Left ventricle myocardium superior (tissue), 1 donor: ENCODE measurements at regions not wholly inside any gene's neighbourhood (a gene's known extent, or its start where the extent isn't known, plus 50 kb on each side); places are given as distances from the start of the nearest gene placed in this dataset.
"Not testable (repeated sequence)": the region's sequence is repeated elsewhere in the genome, so short reads cannot be mapped to it uniquely, and the experiment has no call there.

Experiments
- ATAC-seq: fragments of 200-7000 bp; cut with Tn5 transposase; one replicate; pipeline ENCODE4 v1.9.1; 2020; ENCODE audit warnings: mild to moderate bottlenecking, moderate library complexity
- DNase-seq: peaks from one replicate; pipeline ENCODE4 v3.0.0-alpha.2; 2020
- intact Hi-C: fragments of 100-400 bp; cut with micrococcal nuclease; formaldehyde crosslinking; loops from one replicate; pipeline ENCODE4 v1.11.0; 2022
- donor health status: DM: no; HTN: yes; CAD: no; lungs with severe emphysema.

GRCh38 chr5:77912721-77913120 is 136.6 kb upstream of the TBCA start:
- intact Hi-C loops = no loop called here
- no peak for ATAC-seq

DNA sequence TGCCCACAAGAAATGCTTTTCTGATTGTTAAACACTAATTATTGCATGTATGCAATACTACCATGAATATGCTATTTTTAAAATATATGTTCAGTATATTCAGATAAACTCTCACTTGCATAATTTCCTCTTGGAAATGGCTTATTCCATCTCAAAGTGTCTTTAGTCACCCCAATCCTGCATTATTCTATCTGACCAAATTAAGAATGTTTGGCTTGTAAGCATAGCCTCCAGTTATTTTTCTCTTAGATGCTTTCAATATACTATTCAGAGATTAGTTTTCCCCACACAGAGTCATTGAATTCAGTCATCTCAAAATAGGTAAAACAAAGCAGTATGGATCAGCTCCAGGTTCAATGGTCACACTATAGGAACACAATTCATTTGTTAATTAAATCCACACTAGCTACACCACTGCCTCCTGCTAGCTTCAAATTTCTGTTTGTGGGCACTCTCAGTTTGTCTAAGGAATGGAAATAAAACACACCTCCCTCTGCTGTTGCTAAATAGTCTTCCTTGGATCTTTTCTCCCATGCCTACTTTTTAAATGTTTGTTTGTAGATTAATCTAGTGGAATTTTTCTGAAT is 134.6 kb upstream of the TBCA start:
- ATAC-seq = no peak
- DNase-seq = no peak
- intact Hi-C loops = no loop called here

More at GRCh38 chr5:77912721-77913120, 136.6 kb upstream of the TBCA start:
- no peak for DNase-seq

- DNase-seq (no peak), ATAC-seq (no peak)
- intact Hi-C loops = no loop called here
These were observed 133.1 kb upstream of the TBCA start for GRCh38 chr5:77909237-77909636.

- DNase-seq = no peak
- no peak for ATAC-seq
- intact Hi-C loops = no loop called here
These were observed 132.6 kb upstream of the TBCA start for GRCh38 chr5:77908787-77909186.

DNA sequence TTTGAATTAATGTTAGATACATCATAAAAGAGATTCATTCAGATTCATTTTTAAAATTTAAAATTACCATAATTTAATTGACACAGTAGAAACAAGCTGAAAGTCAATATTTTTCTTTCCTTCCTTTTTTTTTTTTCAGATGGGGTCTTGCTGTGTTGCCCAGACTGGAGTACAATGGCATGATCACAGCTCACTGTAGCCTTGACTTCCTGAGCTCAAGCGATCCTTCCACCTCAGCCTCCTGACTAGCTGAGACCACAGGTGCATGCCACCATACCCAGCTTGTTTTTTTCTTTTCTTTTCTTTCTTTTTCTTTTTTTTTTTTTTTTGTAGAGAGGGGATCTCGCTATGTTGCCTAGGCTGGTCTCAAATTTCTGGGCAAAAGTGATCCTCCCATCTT is 131.6 kb upstream of the TBCA start:
- no peak for ATAC-seq
- no peak for DNase-seq
- intact Hi-C loops = no loop called here

DNA sequence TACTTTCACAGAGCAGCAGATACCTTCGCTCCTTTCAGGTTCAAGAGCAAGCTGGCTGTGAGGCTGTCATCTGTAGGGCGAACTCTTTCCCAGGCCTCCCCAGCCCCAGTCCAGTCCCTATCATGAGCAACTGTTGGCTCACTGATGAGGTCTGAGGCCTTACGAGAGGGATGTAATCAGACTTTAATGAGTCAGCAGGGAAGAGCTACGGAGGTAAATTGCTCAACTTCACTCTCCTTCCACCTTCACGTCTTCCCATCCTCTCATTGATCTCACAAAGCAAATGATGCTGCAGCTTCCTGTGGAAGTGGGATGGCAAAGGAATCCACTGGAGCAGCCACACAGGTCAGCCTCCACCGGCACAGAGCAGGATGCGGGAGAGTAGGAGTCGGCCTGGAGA is 130.7 kb upstream of the TBCA start:
- DNase-seq (no peak), ATAC-seq (no peak)
- intact Hi-C loops = no loop called here

DNA sequence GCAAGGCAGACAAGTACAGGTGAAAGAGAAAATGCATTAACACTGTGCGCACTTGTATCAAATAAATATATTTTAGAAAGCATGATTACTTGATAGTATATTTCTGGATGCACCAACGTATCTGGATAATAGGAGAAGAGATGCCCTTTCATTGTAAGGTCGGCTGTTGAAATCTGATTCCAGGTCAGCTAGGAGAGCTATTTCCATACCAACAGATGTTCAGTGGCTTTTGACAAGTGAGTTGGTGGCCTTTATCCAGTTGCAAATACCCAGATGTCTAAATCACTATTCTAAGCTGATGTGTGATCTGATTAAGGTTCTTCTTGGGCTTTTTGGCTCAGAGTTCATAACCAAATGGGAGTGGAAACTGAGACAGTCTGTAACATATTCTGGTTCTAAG is 128.2 kb upstream of the TBCA start:
- intact Hi-C loops = no loop called here
- DNase-seq = no peak
- ATAC-seq = no peak

DNA sequence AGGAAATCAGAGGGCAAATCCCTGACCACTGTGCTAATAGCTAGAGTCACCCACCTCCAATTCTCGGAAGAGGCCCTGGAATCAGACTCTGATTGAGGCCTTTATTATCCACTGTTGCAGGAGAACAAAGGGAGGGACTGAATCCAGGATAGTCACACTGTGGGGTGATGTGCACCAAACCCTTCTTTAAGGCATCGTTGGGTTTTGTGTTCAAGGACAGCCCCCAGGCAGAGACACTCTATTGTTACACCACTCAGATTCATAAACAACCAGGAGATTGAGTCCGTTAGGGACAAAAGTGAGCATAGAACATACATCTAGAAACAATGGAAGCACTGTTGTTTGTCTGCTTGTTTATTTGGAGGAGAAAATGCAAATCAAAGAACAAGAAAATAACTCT is 124.6 kb upstream of the TBCA start:
- ATAC-seq = no peak
- intact Hi-C loops = no loop called here

GRCh38 chr5:77898385-77898784 is 122.2 kb upstream of the TBCA start:
- DNase-seq = no peak
- ATAC-seq = no peak
- intact Hi-C loops = no loop called here

More for the DNA sequence above, 124.6 kb upstream of the TBCA start:
- no peak for DNase-seq

GRCh38 chr5:77896338-77896737 is 120.2 kb upstream of the TBCA start:
- ATAC-seq (no peak), DNase-seq (no peak)
- intact Hi-C loops = no loop called here

DNA sequence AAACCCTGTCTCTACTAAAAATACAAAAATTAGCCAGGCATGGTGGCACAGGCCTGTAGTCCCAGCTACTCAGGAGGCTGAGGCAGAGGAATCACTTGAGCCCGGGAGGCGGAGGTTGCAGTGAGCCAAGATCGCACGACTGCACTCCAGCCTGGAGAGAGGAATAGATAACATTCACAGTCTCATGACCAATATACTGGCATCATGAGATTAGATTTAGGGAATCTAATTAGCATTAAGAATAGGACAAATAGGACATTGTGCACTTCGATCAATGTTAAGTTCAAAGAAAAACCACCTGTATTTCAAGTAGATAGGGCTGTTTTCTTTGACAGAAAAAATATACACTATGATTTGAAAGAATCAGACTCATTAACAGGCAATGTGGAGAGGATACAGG is 118.0 kb upstream of the TBCA start:
- DNase-seq, intact Hi-C loops, ATAC-seq: not testable (repeated sequence)

- intact Hi-C loops = no loop called here
These were observed 117.2 kb upstream of the TBCA start for GRCh38 chr5:77893225-77893860.

DNA sequence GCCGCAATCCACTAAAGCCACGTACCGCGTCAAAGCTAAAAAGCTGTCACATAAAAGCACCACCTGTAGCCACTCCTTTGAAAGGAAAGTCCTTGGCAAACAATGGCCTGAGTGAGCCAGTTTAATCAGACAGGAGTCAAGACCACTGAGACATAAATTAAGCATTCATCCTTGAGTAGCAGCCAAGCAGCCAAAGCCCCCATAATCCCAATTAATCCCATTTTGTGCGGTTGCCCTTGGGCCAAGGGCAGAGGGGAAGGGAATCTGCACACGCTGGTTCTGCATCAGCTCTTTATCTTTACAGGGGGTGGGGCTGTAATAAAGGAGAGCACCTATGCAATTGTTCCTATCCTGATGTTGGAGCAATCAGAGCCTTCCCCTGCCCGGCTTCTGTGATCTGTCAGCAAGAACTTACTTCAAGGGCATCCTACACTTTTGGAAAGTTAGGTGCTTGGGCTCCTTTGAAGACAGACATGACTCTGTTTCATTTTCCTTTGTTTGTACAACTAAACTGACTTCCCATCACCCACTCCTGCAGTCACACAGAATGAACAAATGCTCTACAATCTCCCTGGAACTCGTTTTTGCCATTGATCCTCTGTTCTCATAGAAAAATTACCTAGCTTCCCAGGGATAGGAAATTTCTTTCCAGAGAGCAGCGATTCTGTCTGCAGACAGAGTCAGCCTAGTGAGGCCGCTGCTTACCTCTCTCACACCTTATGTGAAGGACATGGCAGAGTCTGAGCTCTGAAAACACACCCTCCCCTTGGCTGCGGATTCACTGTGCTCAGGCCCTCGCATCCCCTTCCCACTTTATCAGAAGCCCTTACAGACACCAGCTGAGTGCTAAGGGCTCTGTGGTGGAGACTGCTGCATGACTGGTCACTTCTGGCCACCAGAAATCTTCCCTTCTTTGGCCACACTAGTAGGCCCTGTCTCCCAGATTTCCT is 116.2 kb upstream of the TBCA start:
- ATAC-seq = no peak
- no peak for DNase-seq
- intact Hi-C loops = no loop called here

More at GRCh38 chr5:77893225-77893860, 117.2 kb upstream of the TBCA start:
- ATAC-seq (no peak), DNase-seq (no peak)

GRCh38 chr5:77885519-77885918 is 109.4 kb upstream of the TBCA start:
- DNase-seq = no peak
- ATAC-seq = no peak
- intact Hi-C loops = no loop called here

- no peak for DNase-seq
- no peak for ATAC-seq
- intact Hi-C loops = no loop called here
These were observed 106.6 kb upstream of the TBCA start for GRCh38 chr5:77882670-77883257.

GRCh38 chr5:77881528-77881927 is 105.4 kb upstream of the TBCA start:
- intact Hi-C loops = no loop called here
- DNase-seq = no peak
- ATAC-seq = no peak

DNA sequence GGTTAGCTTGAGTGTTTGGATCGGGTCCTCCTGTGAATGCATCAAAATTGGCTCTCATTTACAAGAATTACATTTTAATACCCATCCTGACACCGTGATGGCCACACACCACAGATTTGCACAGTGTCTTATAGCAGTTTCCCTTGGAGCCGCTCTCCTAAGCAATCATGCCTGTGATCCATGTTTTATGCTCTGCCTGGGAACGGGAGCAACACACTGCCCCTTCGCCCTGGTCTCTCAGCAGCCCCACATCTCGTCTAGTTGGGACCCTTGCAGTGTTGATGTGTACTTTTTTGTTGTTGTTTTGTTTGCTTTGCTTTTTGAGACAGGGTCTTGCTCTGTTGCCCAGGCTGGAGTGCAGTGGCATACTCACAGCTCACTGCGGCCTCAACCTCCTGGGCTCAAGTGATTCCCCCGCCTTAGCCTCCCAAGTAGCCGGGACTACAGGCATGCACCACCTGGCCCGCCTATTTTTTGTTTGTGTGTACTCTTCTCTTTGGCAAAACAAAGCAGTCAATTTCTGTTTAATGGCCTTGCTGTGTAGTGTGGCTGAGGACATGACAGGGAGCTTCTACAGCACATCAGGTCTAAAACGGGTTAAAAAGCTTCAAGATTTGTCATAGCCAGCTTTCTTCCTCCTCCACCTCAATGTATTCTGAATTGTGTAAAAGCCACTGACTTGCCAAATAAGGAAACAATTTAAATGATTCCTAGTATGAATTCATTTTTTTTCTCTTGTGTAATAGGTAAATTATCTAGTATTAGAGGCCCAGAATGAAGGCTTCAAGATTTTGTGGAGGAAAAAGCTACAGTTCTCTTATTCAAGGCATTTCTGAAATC is 101.6 kb upstream of the TBCA start:
- intact Hi-C loops = no loop called here
- DNase-seq (no peak), ATAC-seq (no peak)

DNA sequence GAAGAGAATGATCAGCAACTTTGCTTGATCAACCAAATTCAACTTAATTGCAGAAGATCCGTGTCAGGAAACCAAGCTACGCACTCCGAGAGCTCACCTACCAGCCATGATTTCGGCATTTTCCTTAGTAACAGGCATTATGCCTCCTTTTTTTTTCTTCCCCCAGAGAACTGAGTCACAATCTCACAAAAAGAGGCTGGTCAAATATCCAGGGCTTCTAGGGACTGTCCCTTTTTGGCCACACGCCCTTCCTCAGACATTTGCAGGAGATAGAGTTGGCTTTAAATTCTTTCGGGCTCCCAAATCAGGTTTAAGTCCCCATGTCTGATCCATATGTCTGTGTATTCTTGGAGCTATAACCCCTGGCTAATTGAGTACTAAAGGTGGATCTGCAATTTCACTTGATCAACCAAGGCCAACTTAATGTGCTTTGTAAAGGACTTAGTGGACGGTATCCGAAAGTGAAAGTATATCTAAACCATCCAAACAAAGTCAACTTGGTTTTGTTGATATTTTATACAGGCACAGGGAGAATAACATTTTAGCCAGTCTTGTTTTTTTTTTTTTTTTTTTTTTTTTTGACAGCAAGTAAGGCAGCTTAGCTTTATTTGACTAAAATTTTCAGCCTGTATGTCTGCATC is 100.8 kb upstream of the TBCA start:
- ATAC-seq = no peak
- no peak for DNase-seq
- intact Hi-C loops = no loop called here

DNA sequence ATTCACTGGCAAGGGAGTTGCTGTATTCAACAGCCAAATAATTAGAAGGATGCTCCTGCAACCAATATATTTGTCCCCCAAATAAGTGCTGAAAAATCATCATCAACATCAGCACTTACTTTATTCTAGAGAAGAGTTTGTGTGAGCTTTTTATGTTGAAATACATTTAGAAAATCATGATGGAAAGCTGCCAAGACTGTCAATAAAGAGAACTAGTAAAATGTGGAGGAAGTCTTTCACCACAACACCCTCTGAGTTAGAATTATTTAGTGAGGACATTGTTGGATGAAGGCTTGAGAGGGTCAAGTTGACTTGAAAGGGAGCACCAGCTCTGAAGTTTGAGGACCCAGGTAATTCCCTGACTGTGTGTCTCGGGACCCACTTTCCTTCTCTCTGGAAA is 100.2 kb upstream of the TBCA start:
- ATAC-seq = no peak
- no peak for DNase-seq
- intact Hi-C loops = no loop called here
